GM10266 (cell line): ENCODE measurements at regions not wholly inside any gene's neighbourhood (a gene's known extent, or its start where the extent isn't known, plus 50 kb on each side); places are given as distances from the start of the nearest gene placed in this dataset.

ENCODE experiments used
- DNase-seq: peaks from one replicate; pipeline ENCODE4 v3.0.0; 2012; ENCODE audit errors: extremely low spot score
- CTCF ChIP-seq: IDR thresholded peaks from 2 replicates; pipeline ENCODE4 v1.5.1; 2012; ENCODE audit warnings: mild to moderate bottlenecking, low read depth; ENCODE audit not compliant: control insufficient read depth, insufficient read depth; ENCODE audit errors: missing control alignments

GRCh38 chr6:87869064-87869905, 167.3 kb upstream of the AKIRIN2 start:
- no peak for TF ChIP-seq CTCF
- DNase-seq = no peak

GRCh38 chr6:87860902-87861301, 158.9 kb upstream of the AKIRIN2 start:
- TF ChIP-seq CTCF = no peak
- no peak for DNase-seq

- TF ChIP-seq CTCF = no peak
- no peak for DNase-seq
Observed at GRCh38 chr6:87858440-87858839, 156.4 kb upstream of the AKIRIN2 start.

- no peak for DNase-seq
- TF ChIP-seq CTCF = no peak
Observed at GRCh38 chr6:87851674-87852299, 149.8 kb upstream of the AKIRIN2 start.

GRCh38 chr6:87848616-87849015, 146.6 kb upstream of the AKIRIN2 start:
- no peak for DNase-seq
- no peak for TF ChIP-seq CTCF

- TF ChIP-seq CTCF = no peak
- DNase-seq = no peak
Observed at GRCh38 chr6:87847830-87848210, 145.8 kb upstream of the AKIRIN2 start.
